ENCODE measurements at regions not wholly inside any gene's neighbourhood (a gene's known extent, or its start where the extent isn't known, plus 50 kb on each side); places are given as distances from the start of the nearest gene placed in this dataset.
A peak's percentile ranks its signal among the peaks of the same experiment; 100 is the strongest.

GRCh38 chr3:81864272-81864671 is 102.8 kb upstream of the GBE1 start:
- Histone ChIP-seq H3K36me3 (no peaks in the 10 kb centered on the region), H3K9me3 (no peaks in the 10 kb centered on the region), H3K4me3 (peak overlapping the region in 8 of 12 donors; percentile 5 to 32 (median 24)), H3K27ac (peak overlapping the region in 3 of 12 donors; percentile 3 to 12 (median 5)), H3K27me3 (no peaks in the 10 kb centered on the region), H3K4me1 (peaks cover 0 to 7% (median 0%) of the 10 kb centered on the region in 12 donors)
- DNase-seq (no peak), ATAC-seq (peak in 3 of 4 donors; percentile 27 to 38 (median 30))
- intact Hi-C loops (cut with DNase I): loop anchor here in 1 of 10 donors (10.0 kb wide), 1 partner anchor 209 kb away; no protein-coding TSS in a partner anchor
- no peak for TF ChIP-seq POLR2A (IDR thresholded peaks at IDR 0.05)
- TF ChIP-seq, protein P1, sequence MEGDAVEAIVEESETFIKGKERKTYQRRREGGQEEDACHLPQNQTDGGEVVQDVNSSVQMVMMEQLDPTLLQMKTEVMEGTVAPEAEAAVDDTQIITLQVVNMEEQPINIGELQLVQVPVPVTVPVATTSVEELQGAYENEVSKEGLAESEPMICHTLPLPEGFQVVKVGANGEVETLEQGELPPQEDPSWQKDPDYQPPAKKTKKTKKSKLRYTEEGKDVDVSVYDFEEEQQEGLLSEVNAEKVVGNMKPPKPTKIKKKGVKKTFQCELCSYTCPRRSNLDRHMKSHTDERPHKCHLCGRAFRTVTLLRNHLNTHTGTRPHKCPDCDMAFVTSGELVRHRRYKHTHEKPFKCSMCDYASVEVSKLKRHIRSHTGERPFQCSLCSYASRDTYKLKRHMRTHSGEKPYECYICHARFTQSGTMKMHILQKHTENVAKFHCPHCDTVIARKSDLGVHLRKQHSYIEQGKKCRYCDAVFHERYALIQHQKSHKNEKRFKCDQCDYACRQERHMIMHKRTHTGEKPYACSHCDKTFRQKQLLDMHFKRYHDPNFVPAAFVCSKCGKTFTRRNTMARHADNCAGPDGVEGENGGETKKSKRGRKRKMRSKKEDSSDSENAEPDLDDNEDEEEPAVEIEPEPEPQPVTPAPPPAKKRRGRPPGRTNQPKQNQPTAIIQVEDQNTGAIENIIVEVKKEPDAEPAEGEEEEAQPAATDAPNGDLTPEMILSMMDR (IDR thresholded peaks at IDR 0.05): no peak
- 36 to 46% (median 43%) methylated on average over 7 of the region's 7 CpGs for WGBS, 4 donors

DNA sequence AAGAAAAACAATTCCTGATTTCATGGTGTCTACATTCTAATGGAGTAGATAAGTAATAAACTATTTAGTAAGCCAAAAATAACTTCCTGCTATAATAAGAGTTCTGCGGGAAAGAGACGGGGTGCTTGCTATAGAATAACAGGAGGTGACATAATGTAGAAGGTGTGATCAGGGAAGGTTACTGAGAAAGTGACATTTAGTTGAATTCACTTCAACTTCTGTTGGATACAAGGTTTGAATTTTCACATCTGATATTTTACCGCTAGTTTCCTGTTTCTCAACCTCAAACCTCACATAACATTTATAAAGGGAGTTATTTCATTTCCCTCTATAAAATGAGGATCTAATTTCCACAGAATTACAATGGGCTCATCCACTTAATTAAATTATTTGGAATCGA is 102.3 kb upstream of the GBE1 start:
- intact Hi-C loops (cut with DNase I): loop anchor here in 1 of 10 donors (10.0 kb wide), 1 partner anchor 209 kb away; no protein-coding TSS in a partner anchor
- H3K27ac ChIP-seq: no peak overlapping the region
- H3K4me3 ChIP-seq: peak overlapping the region in 4 of 12 donors; percentile 5 to 32 (median 24)
- DNase-seq (no peak), ATAC-seq (no peak)
- TF ChIP-seq, protein P1 (IDR thresholded peaks at IDR 0.05): no peak
- no peak for TF ChIP-seq POLR2A (IDR thresholded peaks at IDR 0.05)
- no peaks in the 10 kb centered on the region for H3K36me3 ChIP-seq
- no peaks in the 10 kb centered on the region for H3K27me3 ChIP-seq
- 44 to 48% (median 47%) methylated on average over 4 of the region's 4 CpGs for WGBS, 4 donors
- H3K9me3 ChIP-seq: no peaks in the 10 kb centered on the region
- H3K4me1 ChIP-seq: peaks cover 0 to 7% (median 0%) of the 10 kb centered on the region in 12 donors

DNA sequence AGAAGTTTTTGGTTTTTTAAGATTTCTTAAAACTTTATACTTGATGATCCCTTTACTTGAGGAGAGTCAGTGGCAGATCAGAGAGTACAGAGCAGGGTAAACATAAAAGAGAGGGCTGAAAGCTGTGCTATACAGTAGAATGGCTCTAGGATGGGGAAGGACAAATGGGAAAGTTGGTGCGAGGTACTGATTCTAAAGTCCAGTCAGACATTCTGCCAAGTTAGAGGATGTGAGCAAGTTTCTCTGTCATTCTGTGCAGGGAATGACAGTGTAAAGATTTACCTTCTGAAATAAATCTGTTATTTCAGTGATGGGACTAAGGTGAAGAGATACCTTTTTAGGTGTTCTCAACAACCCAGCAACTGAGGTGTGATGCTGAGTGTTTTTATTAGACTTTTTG is 100.1 kb upstream of the GBE1 start:
- no peaks in the 10 kb centered on the region for H3K9me3 ChIP-seq
- DNase-seq: no peak
- no peaks in the 10 kb centered on the region for H3K27me3 ChIP-seq
- no peaks in the 10 kb centered on the region for H3K36me3 ChIP-seq
- H3K27ac ChIP-seq: no peak overlapping the region
- intact Hi-C loops (cut with DNase I): loop anchor here in 1 of 10 donors (10.0 kb wide), 1 partner anchor 207 kb away; no protein-coding TSS in a partner anchor
- no peak for TF ChIP-seq POLR2A (IDR thresholded peaks at IDR 0.05)
- TF ChIP-seq, protein P1 (IDR thresholded peaks at IDR 0.05): no peak
- H3K4me3 ChIP-seq: no peak overlapping the region
- peaks cover 0 to 7% (median 0%) of the 10 kb centered on the region in 12 donors for H3K4me1 ChIP-seq
- ATAC-seq: no peak
- WGBS, 4 donors: 92 to 100% (median 96%) methylated on average over 1 of the region's 1 CpG

- Histone ChIP-seq H3K27me3 (no peaks in the 10 kb centered on the region), H3K4me1 (peaks cover 0 to 4% (median 0%) of the 10 kb centered on the region in 12 donors), H3K4me3 (no peak overlapping the region), H3K36me3 (no peaks in the 10 kb centered on the region), H3K27ac (no peak overlapping the region), H3K9me3 (no peaks in the 10 kb centered on the region)
- ATAC-seq (no peak), DNase-seq (no peak)
- no peak for TF ChIP-seq POLR2A (IDR thresholded peaks at IDR 0.05)
- TF ChIP-seq, protein P1 (IDR thresholded peaks at IDR 0.05): no peak
- WGBS, 4 donors: 92 to 100% (median 97%) methylated on average over 1 of the region's 1 CpG
- intact Hi-C loops (cut with DNase I): no loop called here
Measured at GRCh38 chr3:81859524-81859923, 98.1 kb upstream of the GBE1 start.

All from heart left ventricle (tissue), 16 donors.